HG02852 (cell line): ENCODE measurements at regions not wholly inside any gene's neighbourhood (a gene's known extent, or its start where the extent isn't known, plus 50 kb on each side); places are given as distances from the start of the nearest gene placed in this dataset.

Source experiments
- ATAC-seq: cut with Tn5 transposase; IDR thresholded peaks from one replicate; pipeline ENCODE4 v1.9.1; 2021; ENCODE audit warnings: mild to moderate bottlenecking, moderate library complexity; ENCODE audit not compliant: unreplicated experiment

- ATAC-seq = no peak
Observed at GRCh38 chr2:9137379-9138150, 69.0 kb upstream of the ASAP2 start.

DNA sequence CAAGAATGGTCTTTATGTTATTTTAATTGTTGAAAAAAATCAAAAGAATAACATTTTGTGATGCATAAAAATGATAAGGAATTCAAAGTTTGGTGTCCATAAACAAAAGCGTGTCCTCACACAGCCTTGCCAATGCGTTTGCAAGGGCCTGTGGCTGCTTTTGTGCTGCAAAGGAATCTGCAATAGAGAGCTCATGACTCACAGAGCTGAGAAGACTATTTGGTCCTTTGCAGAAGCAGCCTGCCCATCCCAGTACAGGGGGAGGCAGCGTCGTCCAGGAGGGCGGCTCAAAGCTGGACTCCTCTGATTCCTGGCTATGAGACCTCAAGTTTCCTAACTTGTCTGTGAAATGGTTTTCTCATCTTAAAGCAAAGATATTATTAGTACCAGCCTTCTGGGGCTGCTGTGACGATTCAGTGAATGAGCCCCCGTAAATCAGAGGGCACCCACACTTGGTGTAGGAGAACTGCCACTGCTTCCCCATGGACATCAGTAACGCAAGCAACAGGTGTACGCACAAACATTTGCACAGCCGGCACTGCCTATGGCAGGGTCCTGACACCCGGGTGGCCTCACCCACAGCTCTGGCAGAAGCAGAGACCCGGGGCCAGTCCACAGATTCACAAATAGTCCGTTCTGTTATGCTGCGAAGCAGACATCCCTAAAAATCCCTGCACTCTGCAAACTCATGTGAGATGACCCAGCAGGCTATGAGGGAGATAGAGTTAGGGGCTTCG is 70.6 kb upstream of the ASAP2 start:
- no peak for ATAC-seq

GRCh38 chr2:9127316-9127715 is 79.3 kb upstream of the ASAP2 start:
- ATAC-seq = no peak

GRCh38 chr2:9126540-9126939 is 80.1 kb upstream of the ASAP2 start:
- no peak for ATAC-seq

DNA sequence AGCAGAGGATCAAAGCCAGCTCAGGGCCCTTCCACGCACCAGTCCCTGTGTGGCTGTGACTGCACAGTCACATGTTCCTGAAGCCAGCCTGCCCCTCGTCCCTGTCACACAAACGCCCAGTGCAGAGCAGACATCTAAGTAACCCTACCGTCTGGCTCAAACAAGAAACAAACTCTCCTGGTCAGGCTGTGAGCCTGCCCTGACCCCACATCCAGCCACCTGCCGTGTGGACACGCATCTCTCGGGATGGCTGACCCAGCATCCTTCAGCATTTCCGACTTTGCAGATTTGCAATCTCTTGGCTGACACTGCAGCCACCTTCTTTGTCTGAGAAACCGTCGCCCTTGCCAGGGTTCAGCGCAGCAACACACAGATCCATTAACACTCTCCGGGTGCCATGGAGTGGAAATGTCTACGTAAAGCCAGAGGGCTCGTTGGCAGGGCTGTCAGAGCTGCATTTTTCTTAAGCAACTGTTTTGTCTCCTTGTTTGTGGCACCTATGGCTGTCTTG is 82.3 kb upstream of the ASAP2 start:
- no peak for ATAC-seq

GRCh38 chr2:9123069-9123468 is 83.5 kb upstream of the ASAP2 start:
- ATAC-seq = no peak

GRCh38 chr2:9122367-9122766 is 84.2 kb upstream of the ASAP2 start:
- no peak for ATAC-seq

DNA sequence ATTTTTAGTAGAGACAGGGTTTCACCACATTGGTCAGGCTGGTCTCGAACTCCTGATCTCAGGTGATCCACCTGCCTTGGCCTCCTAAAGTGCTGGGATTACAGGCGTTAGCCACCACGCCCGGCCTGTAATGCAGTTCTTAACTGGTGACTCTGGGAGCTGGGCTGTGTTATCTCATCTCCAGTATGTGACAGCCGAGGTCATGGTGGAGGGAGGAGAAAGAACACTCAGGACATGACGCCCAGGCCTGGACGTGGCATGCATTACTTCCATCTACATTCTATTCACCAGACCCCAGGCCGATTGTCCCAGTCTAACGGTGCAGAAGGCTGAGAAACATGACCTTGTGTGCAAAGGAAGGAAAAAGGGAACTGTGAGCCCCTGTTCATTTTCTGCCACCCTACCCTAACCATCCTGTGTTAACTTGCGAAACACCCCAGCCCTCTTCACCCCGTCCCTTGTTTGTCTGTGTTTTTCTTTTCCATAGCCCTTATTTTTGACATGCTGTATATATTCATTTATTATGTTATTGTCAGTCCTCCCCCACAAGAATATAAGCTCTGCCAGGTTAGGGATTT is 88.1 kb upstream of the ASAP2 start:
- no peak for ATAC-seq

DNA sequence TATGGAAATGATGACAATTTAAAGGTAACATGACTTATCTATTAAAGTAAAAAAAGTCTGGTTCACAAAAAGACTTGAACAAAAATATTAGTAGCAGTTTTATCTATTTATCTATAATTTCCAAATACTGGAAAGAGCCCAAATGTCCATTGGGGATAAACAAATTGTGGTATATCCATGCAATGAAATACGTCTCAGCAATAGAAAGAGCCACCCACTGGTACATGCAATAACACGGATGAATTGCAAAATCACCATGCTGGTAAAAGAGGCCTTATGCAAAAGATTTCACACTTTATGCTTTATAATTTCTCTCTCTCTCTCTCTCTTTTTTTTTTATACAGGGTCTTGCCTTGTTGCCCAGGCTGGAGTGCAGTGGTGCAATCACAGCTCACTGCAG is 91.4 kb upstream of the ASAP2 start:
- ATAC-seq = no peak

- no peak for ATAC-seq
Observed at GRCh38 chr2:9114458-9114857, 92.2 kb upstream of the ASAP2 start.

- no peak for ATAC-seq
Observed at GRCh38 chr2:9113916-9114315, 92.7 kb upstream of the ASAP2 start.

GRCh38 chr2:9113262-9113661 is 93.3 kb upstream of the ASAP2 start:
- ATAC-seq = no peak

DNA sequence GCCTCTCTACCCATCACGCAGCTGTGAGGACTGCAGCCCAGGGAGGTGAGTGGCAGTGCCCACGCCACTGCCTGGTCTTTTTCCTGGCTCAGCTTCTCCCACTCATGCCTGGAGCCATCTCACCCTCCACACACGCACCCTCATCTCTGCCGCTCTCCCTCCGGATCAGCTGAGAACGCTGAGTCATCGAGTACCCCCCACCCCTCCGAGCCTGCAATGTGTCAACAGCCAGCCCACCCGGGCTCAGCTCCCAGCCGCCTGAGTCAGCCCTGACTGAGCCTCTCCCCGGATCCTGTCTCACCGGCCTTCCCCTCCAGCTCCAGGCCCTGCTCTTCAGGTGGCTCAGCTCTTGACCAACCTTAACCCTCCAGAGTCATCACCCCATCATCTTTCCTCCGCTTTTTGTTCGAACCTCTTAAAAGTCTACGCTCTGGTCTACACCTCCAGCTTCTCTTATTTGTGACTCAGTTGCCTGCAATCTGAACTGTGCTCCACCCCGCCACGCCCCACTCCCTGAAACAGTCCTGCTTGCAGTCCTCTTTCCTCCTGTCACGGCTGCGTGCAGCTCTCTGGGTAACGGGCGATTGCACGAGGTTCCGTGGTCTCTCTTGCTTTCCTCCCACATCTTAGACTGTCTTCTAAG is 94.4 kb upstream of the ASAP2 start:
- no peak for ATAC-seq

DNA sequence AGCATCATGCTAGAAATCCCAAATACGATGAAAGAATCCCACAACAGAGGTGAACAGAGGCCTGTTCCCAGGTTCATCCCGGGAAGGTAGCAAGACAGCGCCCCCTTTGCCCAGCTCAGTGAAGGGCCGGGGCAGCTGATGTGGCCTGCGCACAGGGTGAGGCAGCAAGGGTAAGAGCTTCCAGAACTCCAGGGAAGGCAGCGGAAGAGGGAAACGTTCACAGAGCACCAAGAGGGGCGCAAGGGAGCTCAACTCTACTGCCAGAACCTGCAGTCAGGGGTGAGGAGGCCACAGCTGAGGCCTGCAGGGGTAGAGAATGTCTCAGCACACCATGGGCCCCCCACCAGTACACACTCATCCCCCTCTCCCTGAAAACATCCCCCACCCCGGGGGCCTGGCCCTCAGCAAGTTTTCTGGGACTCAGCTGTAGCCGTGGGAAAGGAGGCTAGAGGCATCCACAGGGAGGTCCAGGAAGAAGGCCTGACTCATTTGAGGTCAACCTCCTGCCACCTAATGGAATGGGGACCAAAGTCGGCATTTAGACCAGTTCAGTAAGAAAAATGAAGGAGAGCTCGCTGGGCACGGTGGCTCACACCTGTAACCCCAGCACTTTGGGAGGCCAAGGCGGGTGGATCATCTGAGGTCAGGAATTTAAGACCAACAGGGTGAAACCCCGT is 95.6 kb upstream of the ASAP2 start:
- no peak for ATAC-seq

GRCh38 chr2:9110346-9110884 is 96.2 kb upstream of the ASAP2 start:
- ATAC-seq = no peak

DNA sequence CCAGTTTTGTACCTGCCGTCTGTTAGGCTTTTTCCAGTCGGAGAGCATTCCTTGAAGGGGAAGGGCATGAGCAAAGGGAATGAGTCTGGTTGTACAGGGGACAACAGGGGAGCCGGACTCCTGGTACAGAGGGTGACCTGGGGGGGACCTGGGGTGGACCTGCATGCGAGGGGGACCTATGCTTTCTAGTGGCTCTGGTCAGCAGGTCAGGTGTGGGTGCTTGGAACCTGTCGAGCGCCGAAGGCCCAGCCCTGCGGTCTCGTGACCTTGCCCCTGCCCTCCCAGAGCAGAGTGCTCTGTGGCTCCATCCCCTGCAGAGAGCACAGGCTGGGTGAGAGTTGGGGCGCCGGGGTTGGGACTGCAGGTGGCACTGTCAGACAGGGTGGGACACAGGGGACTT is 96.7 kb upstream of the ASAP2 start:
- ATAC-seq = no peak

DNA sequence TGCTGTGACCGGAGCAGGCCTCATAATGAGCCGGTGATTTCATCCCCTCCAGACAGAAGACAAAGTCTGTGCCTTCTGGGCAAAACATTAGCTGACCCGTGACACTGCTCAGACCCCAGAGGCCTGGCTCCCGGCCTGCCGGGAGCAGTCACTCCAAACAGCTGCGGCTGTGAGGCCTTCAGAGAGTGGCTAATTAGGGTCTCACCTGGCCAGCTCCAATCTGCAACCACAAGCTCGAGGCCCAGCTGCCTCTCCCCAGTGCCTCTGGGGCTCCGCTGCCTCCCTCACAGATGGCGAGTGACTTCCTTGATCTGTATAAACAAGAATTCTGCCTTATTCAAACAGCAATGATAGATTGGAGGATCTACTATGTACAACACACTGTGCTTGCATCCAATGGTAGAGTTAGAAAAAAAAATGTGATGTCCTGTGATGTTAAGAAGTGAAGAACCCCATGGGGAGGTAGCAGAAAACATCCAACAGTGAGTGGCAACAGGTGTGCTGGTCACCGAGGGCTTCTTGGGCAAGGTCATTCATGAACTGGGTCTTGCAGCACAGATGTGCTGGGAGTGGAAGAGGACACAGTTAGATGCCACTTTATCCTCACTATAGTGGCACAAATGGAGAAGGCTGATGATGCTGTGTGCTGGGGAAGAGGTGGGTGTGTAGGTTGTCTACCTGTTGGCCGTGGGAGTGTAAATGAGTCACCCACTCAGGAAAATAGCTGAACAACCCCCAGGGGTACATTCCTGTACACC is 98.2 kb upstream of the ASAP2 start:
- ATAC-seq = no peak

- no peak for ATAC-seq
Observed at GRCh38 chr2:9107168-9108025, 99.2 kb upstream of the ASAP2 start.
